ENCODE measurements at regions not wholly inside any gene's neighbourhood (a gene's known extent, or its start where the extent isn't known, plus 50 kb on each side); places are given as distances from the start of the nearest gene placed in this dataset.
A peak's percentile ranks its signal among the peaks of the same experiment; 100 is the strongest.

DNA sequence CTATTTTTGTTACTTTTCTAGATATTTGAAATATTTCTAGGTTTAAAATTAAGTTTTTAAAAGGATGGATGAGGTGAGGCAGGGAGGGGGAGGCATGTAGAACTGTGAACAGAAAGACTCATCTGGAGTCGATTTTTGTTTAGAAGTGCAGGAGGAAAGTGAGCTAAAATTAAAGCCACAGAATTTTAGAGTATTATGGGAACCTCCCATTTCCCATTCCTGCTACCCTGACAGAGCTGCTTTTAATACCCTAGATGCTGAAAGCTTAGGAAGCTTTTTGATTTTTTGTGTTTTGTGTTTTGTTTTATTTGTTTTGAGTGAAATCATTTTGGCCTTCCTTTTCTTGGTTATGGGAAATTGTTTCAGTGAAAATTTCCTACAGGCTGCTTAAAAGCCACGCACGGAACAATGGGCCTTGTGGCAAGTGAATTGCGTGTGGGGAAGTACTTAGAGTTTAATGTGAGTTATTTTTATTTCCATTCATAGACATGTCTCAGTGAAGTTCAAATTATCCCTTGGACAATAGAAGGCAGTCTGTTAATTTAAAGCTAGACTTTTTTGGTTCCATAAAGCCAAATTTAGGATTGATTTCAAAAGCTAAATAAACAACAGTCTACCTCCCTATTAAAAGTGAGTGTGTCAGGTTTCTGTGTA, 102.0 kb upstream of the HDAC9 start:
- Histone ChIP-seq H3K4me1 (ENCODE audit: insufficient read depth) (peaks cover 27% of the 10 kb centered on the region), H3K27ac (ENCODE audit: low read depth) (no peak overlapping the region), H3K36me3 (ENCODE audit: insufficient read depth) (no peaks in the 10 kb centered on the region), H3F3A (replicated peaks; ENCODE audit: low read depth) (no peaks in the 10 kb centered on the region), H4K20me1 (replicated peaks; ENCODE audit: insufficient read depth) (no peaks in the 10 kb centered on the region), H3K9me2 (ENCODE audit: insufficient read depth) (no peaks in the 10 kb centered on the region), H3K79me2 (replicated peaks; ENCODE audit: insufficient read depth) (no peaks in the 10 kb centered on the region), H2AFZ (peak overlapping the region; percentile 24; the same call in 1 of the 2 replicates), H3K4me2 (no peak overlapping the region), H3K4me3 (no peak overlapping the region), H3K27me3 (ENCODE audit: insufficient read depth) (no peaks in the 10 kb centered on the region)
- peak overlapping the region; percentile 37; the same call in 1 of the 2 replicates for H3K27ac Mint-ChIP-seq
- no peaks in the 10 kb centered on the region for H3K9me3 Mint-ChIP-seq
- H3K4me1 Mint-ChIP-seq = peaks cover 27% of the 10 kb centered on the region
- H3K4me3 Mint-ChIP-seq = no peak overlapping the region
- DNase-seq (ENCODE audit: low spot score) (no peak), ATAC-seq (no peak)
- peaks cover 2% of the 10 kb centered on the region for H3K27me3 Mint-ChIP-seq (ENCODE audit: insufficient read depth, low read depth, poor library complexity)
- no peak for TF ChIP-seq CTCF (conservative IDR thresholded peaks at IDR 0.05; ENCODE audit: low read depth in 2 of 2)
- no peak for TF ChIP-seq CREB1 (CRISPR knock-in tag; IDR thresholded peaks at IDR 0.05; ENCODE audit: low read depth)
- TF ChIP-seq, protein P1, sequence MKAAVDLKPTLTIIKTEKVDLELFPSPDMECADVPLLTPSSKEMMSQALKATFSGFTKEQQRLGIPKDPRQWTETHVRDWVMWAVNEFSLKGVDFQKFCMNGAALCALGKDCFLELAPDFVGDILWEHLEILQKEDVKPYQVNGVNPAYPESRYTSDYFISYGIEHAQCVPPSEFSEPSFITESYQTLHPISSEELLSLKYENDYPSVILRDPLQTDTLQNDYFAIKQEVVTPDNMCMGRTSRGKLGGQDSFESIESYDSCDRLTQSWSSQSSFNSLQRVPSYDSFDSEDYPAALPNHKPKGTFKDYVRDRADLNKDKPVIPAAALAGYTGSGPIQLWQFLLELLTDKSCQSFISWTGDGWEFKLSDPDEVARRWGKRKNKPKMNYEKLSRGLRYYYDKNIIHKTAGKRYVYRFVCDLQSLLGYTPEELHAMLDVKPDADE (IDR thresholded peaks at IDR 0.05) = no peak
- TF ChIP-seq STAT1 (IDR thresholded peaks at IDR 0.05; ENCODE audit: unreplicated experiment) = no peak
- TF ChIP-seq EZH2 (IDR thresholded peaks at IDR 0.05; ENCODE audit: low read depth, unreplicated experiment) = no peak
- H3K36me3 Mint-ChIP-seq (ENCODE audit: low read depth) = no peaks in the 10 kb centered on the region

DNA sequence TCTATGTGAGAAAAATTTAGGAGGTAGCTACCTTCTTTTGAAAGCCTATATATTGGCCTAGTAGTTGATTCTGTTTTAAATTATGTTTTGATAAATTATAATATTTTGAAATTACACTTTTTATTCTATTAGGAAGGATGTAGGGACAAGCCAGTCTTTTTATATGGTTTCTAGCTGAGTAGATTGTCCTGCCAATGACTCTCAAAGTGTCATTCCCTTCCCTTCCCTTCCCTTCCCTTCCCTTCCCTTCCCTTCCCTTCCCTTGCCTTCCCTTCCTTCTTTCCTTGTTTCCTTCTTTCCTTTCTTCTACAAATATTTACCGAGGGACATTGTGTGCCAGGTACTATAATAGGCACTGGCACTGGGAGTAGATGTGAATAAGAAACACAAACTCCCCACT, 99.7 kb upstream of the HDAC9 start:
- Histone ChIP-seq H3K4me3 (no peak overlapping the region), H3K9me2 (ENCODE audit: insufficient read depth) (no peaks in the 10 kb centered on the region), H3F3A (replicated peaks; ENCODE audit: low read depth) (no peaks in the 10 kb centered on the region), H3K79me2 (replicated peaks; ENCODE audit: insufficient read depth) (no peaks in the 10 kb centered on the region), H2AFZ (no peak overlapping the region), H3K36me3 (ENCODE audit: insufficient read depth) (no peaks in the 10 kb centered on the region), H3K27ac (ENCODE audit: low read depth) (peak overlapping the region; percentile 36; the same call in 1 of the 2 replicates), H3K4me1 (ENCODE audit: insufficient read depth) (peaks cover 46% of the 10 kb centered on the region), H3K4me2 (0 out of 2 replicates have a peak overlapping the region, but pooled peaks have one; percentile 44), H4K20me1 (replicated peaks; ENCODE audit: insufficient read depth) (no peaks in the 10 kb centered on the region), H3K27me3 (ENCODE audit: insufficient read depth) (no peaks in the 10 kb centered on the region)
- ATAC-seq (no peak), DNase-seq (ENCODE audit: low spot score) (no peak)
- Mint-ChIP-seq H3K4me3 (no peak overlapping the region), H3K27me3 (ENCODE audit: insufficient read depth, low read depth, poor library complexity) (peaks cover 2% of the 10 kb centered on the region), H3K36me3 (ENCODE audit: low read depth) (no peaks in the 10 kb centered on the region), H3K4me1 (peaks cover 45% of the 10 kb centered on the region), H3K27ac (no peak overlapping the region), H3K9me3 (no peaks in the 10 kb centered on the region)
- TF ChIP-seq, protein P1 (IDR thresholded peaks at IDR 0.05) = no peak
- TF ChIP-seq NANOG (IDR thresholded peaks at IDR 0.05; ENCODE audit: borderline replicate concordance) (no peak), POLR2AphosphoS5 (IDR thresholded peaks at IDR 0.05; ENCODE audit: low read depth) (no peak), EZH2phosphoT487 (IDR thresholded peaks at IDR 0.05; ENCODE audit: unreplicated experiment) (no peak), EZH2 (IDR thresholded peaks at IDR 0.05; ENCODE audit: low read depth, unreplicated experiment) (no peak), CTCF (conservative IDR thresholded peaks at IDR 0.05; ENCODE audit: low read depth in 2 of 2) (no peak), STAT1 (IDR thresholded peaks at IDR 0.05; ENCODE audit: unreplicated experiment) (no peak), ZNF114 (CRISPR knock-in tag; IDR thresholded peaks at IDR 0.05) (no peak)

All from GM23338 (cell line).